ENCODE measurements at regions not wholly inside any gene's neighbourhood (a gene's known extent, or its start where the extent isn't known, plus 50 kb on each side); places are given as distances from the start of the nearest gene placed in this dataset.

- CTCF ChIA-PET = no interaction called here
These were observed 887.3 kb downstream of the NTRK3 start for GRCh38 chr15:87369269-87369668.

GRCh38 chr15:87368511-87368910 is 888.0 kb downstream of the NTRK3 start:
- TF ChIP-seq SIN3A (IDR thresholded peaks at IDR 0.05; ENCODE audit: borderline replicate concordance, insufficient read depth, low read depth, low read length) = no peak
- TF ChIP-seq POLR2AphosphoS5 (IDR thresholded peaks at IDR 0.05; ENCODE audit: low read depth, low read length) = no peak
- no peak for TF ChIP-seq TCF7L2 (IDR thresholded peaks at IDR 0.05; ENCODE audit: low read depth, low read length)
- no peak for TF ChIP-seq REST (IDR thresholded peaks at IDR 0.05; ENCODE audit: insufficient read depth in 1 of 2, low read depth in 2 of 2, low read length in 1 of 2)
- TF ChIP-seq, protein P1, sequence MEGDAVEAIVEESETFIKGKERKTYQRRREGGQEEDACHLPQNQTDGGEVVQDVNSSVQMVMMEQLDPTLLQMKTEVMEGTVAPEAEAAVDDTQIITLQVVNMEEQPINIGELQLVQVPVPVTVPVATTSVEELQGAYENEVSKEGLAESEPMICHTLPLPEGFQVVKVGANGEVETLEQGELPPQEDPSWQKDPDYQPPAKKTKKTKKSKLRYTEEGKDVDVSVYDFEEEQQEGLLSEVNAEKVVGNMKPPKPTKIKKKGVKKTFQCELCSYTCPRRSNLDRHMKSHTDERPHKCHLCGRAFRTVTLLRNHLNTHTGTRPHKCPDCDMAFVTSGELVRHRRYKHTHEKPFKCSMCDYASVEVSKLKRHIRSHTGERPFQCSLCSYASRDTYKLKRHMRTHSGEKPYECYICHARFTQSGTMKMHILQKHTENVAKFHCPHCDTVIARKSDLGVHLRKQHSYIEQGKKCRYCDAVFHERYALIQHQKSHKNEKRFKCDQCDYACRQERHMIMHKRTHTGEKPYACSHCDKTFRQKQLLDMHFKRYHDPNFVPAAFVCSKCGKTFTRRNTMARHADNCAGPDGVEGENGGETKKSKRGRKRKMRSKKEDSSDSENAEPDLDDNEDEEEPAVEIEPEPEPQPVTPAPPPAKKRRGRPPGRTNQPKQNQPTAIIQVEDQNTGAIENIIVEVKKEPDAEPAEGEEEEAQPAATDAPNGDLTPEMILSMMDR (IDR thresholded peaks at IDR 0.05) = no peak
- H3K36me3 ChIP-seq (ENCODE audit: control insufficient read depth, insufficient read depth, low read length) = no peaks in the 10 kb centered on the region
- in situ Hi-C loops (cut with HindIII; ENCODE audit: low pct_unique_long_range_greater_than_20kb, low sequenced_read_pairs) = no loop called here
- intact Hi-C loops (cut with micrococcal nuclease; ENCODE audit: unreplicated experiment) = no loop called here
- H3K27me3 ChIP-seq (ENCODE audit: control insufficient read depth, insufficient read depth, low read length) = no peaks in the 10 kb centered on the region
- no peak overlapping the region for H3K27ac ChIP-seq (ENCODE audit: low read length)
- POLR2A ChIA-PET = no interaction called here
- H3K4me1 ChIP-seq (ENCODE audit: control insufficient read depth, insufficient read depth, low read length) = no peaks in the 10 kb centered on the region
- BruUV-seq (replicated peaks) = no TSS peak
- H3K4me3 ChIP-seq (ENCODE audit: low read depth in 2 of 2, low read length in 2 of 2) = no peak overlapping the region
- no peaks in the 10 kb centered on the region for H3K9me3 ChIP-seq (ENCODE audit: control insufficient read depth, insufficient read depth, low read depth, low read length)
- ATAC-seq (no peak), DNase-seq (ENCODE audit: low read depth, low spot score) (no peak)
- CTCF ChIA-PET = no interaction called here

More at GRCh38 chr15:87369269-87369668, 887.3 kb downstream of the NTRK3 start:
- Histone ChIP-seq H3K4me1 (ENCODE audit: control insufficient read depth, insufficient read depth, low read length) (no peaks in the 10 kb centered on the region), H3K9me3 (ENCODE audit: control insufficient read depth, insufficient read depth, low read depth, low read length) (no peaks in the 10 kb centered on the region), H3K36me3 (ENCODE audit: control insufficient read depth, insufficient read depth, low read length) (no peaks in the 10 kb centered on the region), H3K27me3 (ENCODE audit: control insufficient read depth, insufficient read depth, low read length) (no peaks in the 10 kb centered on the region), H3K4me3 (ENCODE audit: low read depth in 2 of 2, low read length in 2 of 2) (no peak overlapping the region), H3K27ac (ENCODE audit: low read length) (no peak overlapping the region)
- POLR2A ChIA-PET = no interaction called here
- no TSS peak for BruUV-seq (replicated peaks)
- in situ Hi-C loops (cut with HindIII; ENCODE audit: low pct_unique_long_range_greater_than_20kb, low sequenced_read_pairs) (no loop called here), intact Hi-C loops (cut with micrococcal nuclease; ENCODE audit: unreplicated experiment) (no loop called here)
- ATAC-seq = no peak
- TF ChIP-seq, protein P1 (IDR thresholded peaks at IDR 0.05) = no peak
- TF ChIP-seq SIN3A (IDR thresholded peaks at IDR 0.05; ENCODE audit: borderline replicate concordance, insufficient read depth, low read depth, low read length) (no peak), REST (IDR thresholded peaks at IDR 0.05; ENCODE audit: insufficient read depth in 1 of 2, low read depth in 2 of 2, low read length in 1 of 2) (no peak), TCF7L2 (IDR thresholded peaks at IDR 0.05; ENCODE audit: low read depth, low read length) (no peak), POLR2AphosphoS5 (IDR thresholded peaks at IDR 0.05; ENCODE audit: low read depth, low read length) (no peak)
- no peak for DNase-seq (ENCODE audit: low read depth, low spot score)
